ENCODE measurements at regions not wholly inside any gene's neighbourhood (a gene's known extent, or its start where the extent isn't known, plus 50 kb on each side); places are given as distances from the start of the nearest gene placed in this dataset.

GRCh38 chr13:22276616-22277015 is 605.7 kb downstream of the FGF9 start:
- ATAC-seq (no peak), DNase-seq (ENCODE audit: low spot score in 2 of 2) (no peak)
- Mint-ChIP-seq H3K9me3 (no peaks in the 10 kb centered on the region), H3K36me3 (no peaks in the 10 kb centered on the region), H3K27ac (no peak overlapping the region)

DNA sequence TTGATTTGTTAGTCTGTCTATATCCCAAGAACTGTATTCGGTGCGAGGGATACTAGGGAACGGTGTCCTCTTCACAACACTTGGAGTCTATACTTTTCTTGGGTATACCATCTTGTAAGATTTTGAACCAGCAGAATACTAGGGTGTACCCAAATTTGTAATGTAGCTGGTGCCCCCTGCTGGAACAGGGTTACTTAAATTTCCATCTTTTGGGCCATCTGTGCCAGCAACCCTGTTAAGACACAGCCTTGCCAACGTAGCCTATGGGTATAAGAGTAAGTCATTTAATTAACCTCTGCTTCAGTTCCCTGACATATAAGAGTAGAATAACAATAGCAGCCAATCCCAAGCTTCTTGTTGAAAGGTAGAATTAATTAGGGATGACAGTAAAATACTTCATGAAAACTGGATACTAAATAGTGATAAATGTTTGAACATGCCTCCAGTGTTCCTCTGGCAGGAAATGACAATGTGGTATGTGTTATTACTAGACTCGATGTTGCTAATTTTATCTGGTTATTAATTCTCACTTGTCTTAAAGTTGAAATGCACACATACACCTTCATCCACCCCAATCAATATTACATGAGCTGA is 607.6 kb downstream of the FGF9 start:
- Mint-ChIP-seq H3K27ac (no peak overlapping the region), H3K9me3 (no peaks in the 10 kb centered on the region), H3K36me3 (no peaks in the 10 kb centered on the region)
- DNase-seq (ENCODE audit: low spot score in 2 of 2) = peak in 1 of 2 donors; percentile 67
- peak; percentile 48 to 53 for ATAC-seq

DNA sequence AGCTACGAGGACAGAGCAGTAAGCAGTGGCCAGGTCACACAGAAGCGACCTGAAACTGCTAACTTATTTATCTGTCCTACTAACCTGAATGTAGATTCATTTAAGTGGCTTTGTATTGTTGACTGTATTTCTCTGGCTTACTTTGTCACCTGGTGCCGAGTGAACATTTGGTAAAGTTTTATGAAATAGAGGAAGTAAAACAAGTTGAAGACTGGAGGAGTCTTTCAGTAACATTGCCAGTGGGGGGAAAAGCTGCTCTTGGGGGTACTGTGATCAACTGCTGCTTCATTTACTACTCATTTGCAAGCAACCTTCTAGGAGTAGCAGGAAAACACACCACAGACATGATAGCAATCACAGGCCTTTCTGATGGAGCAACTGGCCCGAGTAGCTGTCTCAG is 615.0 kb downstream of the FGF9 start:
- H3K27ac Mint-ChIP-seq = no peak overlapping the region
- peaks cover 0 to 4% of the 10 kb centered on the region in 2 donors for H3K9me3 Mint-ChIP-seq
- no peaks in the 10 kb centered on the region for H3K36me3 Mint-ChIP-seq
- DNase-seq (ENCODE audit: low spot score in 2 of 2) (no peak), ATAC-seq (no peak)

GRCh38 chr13:22286338-22286737 is 615.5 kb downstream of the FGF9 start:
- H3K27ac Mint-ChIP-seq = no peak overlapping the region
- H3K36me3 Mint-ChIP-seq = no peaks in the 10 kb centered on the region
- no peak for DNase-seq (ENCODE audit: low spot score in 2 of 2)
- ATAC-seq = no peak
- H3K9me3 Mint-ChIP-seq = peaks cover 0 to 4% of the 10 kb centered on the region in 2 donors

DNA sequence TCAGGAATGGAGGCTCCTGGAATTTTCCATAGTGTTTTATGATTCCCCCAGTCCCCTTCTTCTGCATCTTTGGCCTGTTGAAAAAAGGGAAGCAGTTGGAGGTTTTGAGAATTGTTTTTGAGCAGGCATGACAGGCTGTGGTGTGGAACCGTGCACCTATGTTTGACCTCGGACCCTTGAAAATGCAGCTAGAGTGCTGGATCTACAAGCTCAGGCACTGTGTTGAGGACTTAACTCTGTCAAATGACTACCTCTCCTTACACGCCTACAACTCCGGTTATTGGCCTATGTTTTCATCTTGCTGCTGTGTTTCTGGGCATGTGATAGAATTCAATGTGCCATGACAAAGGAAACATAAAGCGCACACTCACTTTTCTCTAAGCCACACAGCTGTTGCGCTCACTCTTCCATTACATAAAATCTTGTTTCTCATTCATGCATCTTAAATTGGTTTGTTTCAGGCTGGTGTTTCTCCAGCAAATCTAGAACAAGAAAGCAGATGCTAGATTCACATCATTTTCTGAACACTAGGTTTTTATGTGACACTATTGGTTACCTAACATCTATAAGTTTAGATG is 616.6 kb downstream of the FGF9 start:
- no peaks in the 10 kb centered on the region for H3K36me3 Mint-ChIP-seq

DNA sequence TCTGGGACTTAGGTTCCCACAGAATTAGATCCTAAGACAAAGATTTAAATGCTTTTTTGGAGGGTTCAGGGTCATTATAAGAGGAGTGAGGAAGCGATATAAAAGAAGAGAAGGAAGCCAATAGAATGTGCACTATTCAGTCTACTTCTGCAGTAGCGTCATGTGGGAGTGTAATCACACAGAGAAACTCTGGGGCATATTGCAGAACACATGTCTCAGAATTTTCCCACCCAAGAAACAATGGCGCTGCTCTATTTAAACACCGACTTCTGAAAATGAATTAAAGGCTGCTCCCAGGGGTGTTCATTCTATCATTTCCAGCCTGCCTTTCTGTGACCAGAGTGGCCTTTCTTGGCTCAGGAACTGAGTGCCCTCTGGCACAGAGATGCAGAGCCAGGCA is 617.6 kb downstream of the FGF9 start:
- no peak for ATAC-seq
- Mint-ChIP-seq H3K27ac (no peak overlapping the region), H3K36me3 (no peaks in the 10 kb centered on the region), H3K9me3 (peaks cover 0 to 4% of the 10 kb centered on the region in 2 donors)
- no peak for DNase-seq (ENCODE audit: low spot score in 2 of 2)

More for the DNA sequence above, 616.6 kb downstream of the FGF9 start:
- ATAC-seq (no peak), DNase-seq (ENCODE audit: low spot score in 2 of 2) (no peak)
- H3K9me3 Mint-ChIP-seq = peaks cover 0 to 4% of the 10 kb centered on the region in 2 donors
- no peak overlapping the region for H3K27ac Mint-ChIP-seq

DNA sequence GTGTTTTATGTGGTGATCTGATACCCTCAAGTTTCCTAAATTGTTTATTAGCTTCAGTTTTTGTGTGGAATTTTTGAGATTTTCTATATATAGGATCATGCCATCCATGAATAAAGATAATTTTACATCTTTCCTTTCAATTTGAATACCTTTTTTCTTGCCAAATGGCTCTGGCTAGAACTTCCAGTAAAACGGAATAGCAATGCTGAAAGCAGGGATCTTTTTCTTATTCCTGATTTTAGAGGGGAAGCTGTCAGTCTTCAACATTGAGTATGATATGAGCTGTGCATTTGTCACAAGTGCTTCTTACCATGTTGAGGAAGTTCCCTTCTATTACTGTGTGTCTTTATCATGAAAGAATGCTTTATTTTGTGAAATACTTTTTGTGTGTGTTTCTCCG is 618.8 kb downstream of the FGF9 start:
- no peak for ATAC-seq
- Mint-ChIP-seq H3K9me3 (peaks cover 0 to 4% of the 10 kb centered on the region in 2 donors), H3K27ac (no peak overlapping the region), H3K36me3 (no peaks in the 10 kb centered on the region)
- no peak for DNase-seq (ENCODE audit: low spot score in 2 of 2)

GRCh38 chr13:22298530-22298929 is 627.7 kb downstream of the FGF9 start:
- H3K9me3 Mint-ChIP-seq = peaks cover 16 to 21% of the 10 kb centered on the region in 2 donors
- no peak for DNase-seq (ENCODE audit: low spot score in 2 of 2)
- ATAC-seq = no peak
- no peak overlapping the region for H3K27ac Mint-ChIP-seq
- peaks cover 21 to 29% of the 10 kb centered on the region in 2 donors for H3K36me3 Mint-ChIP-seq

- ATAC-seq (no peak), DNase-seq (ENCODE audit: low spot score in 2 of 2) (no peak)
- H3K36me3 Mint-ChIP-seq = peaks cover 0 to 7% of the 10 kb centered on the region in 2 donors
- H3K27ac Mint-ChIP-seq = no peak overlapping the region
- H3K9me3 Mint-ChIP-seq = peaks cover 0 to 8% of the 10 kb centered on the region in 2 donors
Observed at GRCh38 chr13:22311734-22312404, 641.0 kb downstream of the FGF9 start.

GRCh38 chr13:22312405-22312803 is 641.5 kb downstream of the FGF9 start:
- ATAC-seq = no peak
- Mint-ChIP-seq H3K36me3 (peaks cover 0 to 7% of the 10 kb centered on the region in 2 donors), H3K9me3 (peaks cover 0 to 7% of the 10 kb centered on the region in 2 donors), H3K27ac (no peak overlapping the region)
- no peak for DNase-seq (ENCODE audit: low spot score in 2 of 2)

GRCh38 chr13:22316494-22317025 is 645.7 kb downstream of the FGF9 start:
- DNase-seq (ENCODE audit: low spot score in 2 of 2) = no peak
- ATAC-seq = no peak
- Mint-ChIP-seq H3K9me3 (peaks cover 0 to 4% of the 10 kb centered on the region in 2 donors), H3K36me3 (peaks cover 0 to 7% of the 10 kb centered on the region in 2 donors), H3K27ac (no peak overlapping the region)

- H3K27ac Mint-ChIP-seq = no peak overlapping the region
- H3K9me3 Mint-ChIP-seq = no peaks in the 10 kb centered on the region
- ATAC-seq (no peak), DNase-seq (ENCODE audit: low spot score in 2 of 2) (no peak)
- no peaks in the 10 kb centered on the region for H3K36me3 Mint-ChIP-seq
Observed at GRCh38 chr13:22320991-22321390, 650.1 kb downstream of the FGF9 start.

DNA sequence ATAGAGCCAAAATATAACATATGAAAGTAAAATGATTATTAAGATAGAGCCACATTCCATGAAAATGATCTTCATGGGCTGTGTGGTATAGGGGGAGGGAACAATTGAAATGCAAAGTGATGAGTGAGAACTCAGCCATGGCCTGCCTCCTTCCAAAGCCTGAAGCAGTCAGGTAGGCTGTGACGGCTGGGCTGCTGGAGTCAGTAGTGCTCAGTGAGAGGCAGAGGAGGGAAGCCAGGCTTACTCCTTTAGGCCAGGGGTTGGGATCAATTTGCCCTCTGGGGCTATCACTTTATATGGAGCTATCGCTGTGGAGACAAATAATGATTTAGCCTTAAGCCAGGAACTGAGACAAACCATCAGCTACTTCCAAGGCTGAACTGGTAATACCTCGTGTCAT is 654.9 kb downstream of the FGF9 start:
- no peaks in the 10 kb centered on the region for H3K9me3 Mint-ChIP-seq
- ATAC-seq (no peak), DNase-seq (ENCODE audit: low spot score in 2 of 2) (no peak)
- no peak overlapping the region for H3K27ac Mint-ChIP-seq
- H3K36me3 Mint-ChIP-seq = no peaks in the 10 kb centered on the region

DNA sequence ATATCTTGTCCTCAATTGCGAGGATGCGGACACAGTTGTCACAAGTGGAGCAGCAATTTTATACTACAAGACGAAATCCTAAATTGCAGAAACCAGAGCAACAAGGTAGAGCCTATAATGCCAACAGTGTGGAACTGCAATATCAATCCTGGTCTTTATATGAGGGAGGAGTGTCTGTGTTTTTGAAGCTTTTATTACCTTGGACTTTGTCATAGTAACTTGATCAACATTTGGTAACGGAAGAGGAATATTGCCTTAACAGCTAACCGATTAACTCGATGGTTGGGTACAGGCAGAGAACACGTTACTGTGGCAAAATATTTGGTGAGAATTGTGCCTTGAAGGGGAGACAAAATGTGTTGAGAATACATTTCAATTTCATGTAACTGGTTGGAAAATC is 661.5 kb downstream of the FGF9 start:
- no peak overlapping the region for H3K27ac Mint-ChIP-seq
- H3K9me3 Mint-ChIP-seq = peaks cover 0 to 6% of the 10 kb centered on the region in 2 donors
- DNase-seq (ENCODE audit: low spot score in 2 of 2) (no peak), ATAC-seq (no peak)
- H3K36me3 Mint-ChIP-seq = peaks cover under 1 to 7% of the 10 kb centered on the region in 2 donors

DNA sequence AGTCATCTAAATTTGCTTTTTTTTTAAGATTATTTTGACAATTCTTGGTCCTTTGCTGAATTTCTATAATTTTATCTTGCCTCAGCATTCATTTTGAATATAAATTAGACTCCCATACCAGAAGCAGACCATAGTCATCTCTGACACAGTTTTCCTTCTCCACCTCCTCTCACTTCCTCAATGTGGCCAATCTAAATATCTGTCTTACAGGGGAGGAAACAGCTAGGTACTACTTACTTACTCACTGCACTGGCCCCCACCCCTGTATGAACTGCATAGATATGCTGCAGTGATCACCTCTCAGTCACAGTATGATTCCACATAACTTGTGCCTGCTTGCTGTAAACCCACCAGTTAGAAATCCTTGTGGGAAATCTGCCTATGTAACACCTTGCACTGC is 665.6 kb downstream of the FGF9 start:
- Mint-ChIP-seq H3K36me3 (peaks cover 8 to 11% of the 10 kb centered on the region in 2 donors), H3K27ac (no peak overlapping the region)

GRCh38 chr13:22357132-22357531 is 686.3 kb downstream of the FGF9 start:
- Mint-ChIP-seq H3K27ac (no peak overlapping the region), H3K9me3 (peaks cover 6% of the 10 kb centered on the region in 2 donors), H3K36me3 (peaks cover 7% of the 10 kb centered on the region in 2 donors)
- DNase-seq (ENCODE audit: low spot score in 2 of 2) (no peak), ATAC-seq (peak; percentile 34 to 84)

More for the DNA sequence above, 665.6 kb downstream of the FGF9 start:
- DNase-seq (ENCODE audit: low spot score in 2 of 2) (no peak), ATAC-seq (no peak)
- peaks cover 6 to 12% of the 10 kb centered on the region in 2 donors for H3K9me3 Mint-ChIP-seq

- Mint-ChIP-seq H3K27ac (no peak overlapping the region), H3K9me3 (peaks cover 10 to 32% of the 10 kb centered on the region in 2 donors), H3K36me3 (peaks cover 14 to 21% of the 10 kb centered on the region in 2 donors)
- no peak for ATAC-seq
- no peak for DNase-seq (ENCODE audit: low spot score in 2 of 2)
Observed at GRCh38 chr13:22369090-22369489, 698.2 kb downstream of the FGF9 start.
